IPS-18a (cell line): ENCODE measurements at regions not wholly inside any gene's neighbourhood (a gene's known extent, or its start where the extent isn't known, plus 50 kb on each side); places are given as distances from the start of the nearest gene placed in this dataset.

Experiments
- H3K27ac ChIP-seq: one replicate; pipeline ENCODE4 v1.5.1; 2013; ENCODE audit warnings: low read length
- H3K27me3 ChIP-seq: one replicate; pipeline ENCODE4 v1.6.1; 2013; ENCODE audit warnings: mild to moderate bottlenecking, low read length; ENCODE audit not compliant: control insufficient read depth, insufficient read depth
- H3K36me3 ChIP-seq: one replicate; pipeline ENCODE4 v1.6.1; 2013; ENCODE audit warnings: low read depth, low read length; ENCODE audit not compliant: control insufficient read depth
- H3K4me1 ChIP-seq: one replicate; pipeline ENCODE4 v1.6.1; 2013; ENCODE audit warnings: low read depth, low read length; ENCODE audit not compliant: control insufficient read depth
- H3K4me3 ChIP-seq: one replicate; pipeline ENCODE4 v1.5.1; 2013; ENCODE audit warnings: low read length
- H3K9ac ChIP-seq: one replicate; pipeline ENCODE4 v1.6.1; 2013; ENCODE audit warnings: mild to moderate bottlenecking, low read length, moderate library complexity
- H3K9me3 ChIP-seq: one replicate; pipeline ENCODE4 v1.6.1; 2013; ENCODE audit warnings: low read depth, low read length; ENCODE audit not compliant: control insufficient read depth

- Histone ChIP-seq H3K36me3 (no peaks in the 10 kb centered on the region), H3K27me3 (peaks cover 30% of the 10 kb centered on the region), H3K4me3 (peak overlapping the region; percentile 94), H3K27ac (no peak overlapping the region), H3K4me1 (peaks cover 21% of the 10 kb centered on the region), H3K9ac (peak overlapping the region; percentile 91), H3K9me3 (no peaks in the 10 kb centered on the region)
Observed at GRCh38 chr4:182143086-182143821, 99.9 kb upstream of the TENM3 start.

DNA sequence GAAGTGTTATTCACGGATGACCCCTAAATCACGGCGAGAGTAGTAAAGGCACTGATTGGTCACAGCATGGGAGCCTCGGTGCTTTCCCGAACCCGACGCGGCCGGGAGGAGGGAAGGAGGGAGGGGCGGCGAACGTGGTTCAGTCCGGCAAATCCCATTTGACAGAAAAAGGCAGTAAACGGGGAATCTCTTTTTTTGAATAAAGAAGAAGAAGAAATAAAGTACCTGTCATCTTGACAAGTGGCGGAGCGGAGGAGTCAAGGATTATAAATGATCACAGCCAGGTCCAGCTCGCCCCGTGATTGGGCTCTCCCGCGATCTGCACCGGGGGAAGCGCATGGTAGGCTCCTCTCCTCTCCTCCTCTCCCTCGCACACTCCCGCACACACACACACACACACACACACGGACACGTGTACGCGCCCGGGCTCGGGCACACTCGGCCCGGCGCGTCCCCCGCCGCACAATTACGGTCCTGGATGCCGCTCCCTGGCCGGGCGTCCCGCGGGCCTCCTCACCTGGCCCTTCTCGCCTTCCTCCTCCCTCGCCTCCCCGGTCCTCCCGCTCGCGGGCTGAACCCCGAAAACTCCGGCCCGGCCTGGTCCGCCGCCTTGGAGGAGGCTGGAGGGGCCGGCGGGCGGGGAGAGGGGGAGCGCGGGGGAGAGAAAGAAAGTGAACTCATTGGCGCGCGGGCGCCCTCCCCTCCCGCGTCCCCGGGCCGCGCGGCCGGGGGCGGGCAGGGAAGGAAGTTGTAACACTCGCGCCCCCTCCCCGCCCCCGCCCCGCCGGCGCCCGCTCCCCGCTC, 99.2 kb upstream of the TENM3 start:
- H3K27ac ChIP-seq: peak overlapping the region; percentile 83
- peaks cover 30% of the 10 kb centered on the region for H3K27me3 ChIP-seq
- H3K36me3 ChIP-seq: no peaks in the 10 kb centered on the region
- H3K4me1 ChIP-seq: peaks cover 26% of the 10 kb centered on the region
- peak overlapping the region; percentile 94 for H3K4me3 ChIP-seq
- no peaks in the 10 kb centered on the region for H3K9me3 ChIP-seq
- peak overlapping the region; percentile 91 for H3K9ac ChIP-seq

- Histone ChIP-seq H3K9ac (peak overlapping the region; percentile 71), H3K27me3 (peaks cover 27% of the 10 kb centered on the region), H3K9me3 (no peaks in the 10 kb centered on the region), H3K36me3 (no peaks in the 10 kb centered on the region), H3K27ac (no peak overlapping the region), H3K4me1 (peaks cover 30% of the 10 kb centered on the region), H3K4me3 (peak overlapping the region; percentile 78)
Observed at GRCh38 chr4:182144626-182145333, 98.4 kb upstream of the TENM3 start.

- Histone ChIP-seq H3K9me3 (no peaks in the 10 kb centered on the region), H3K27me3 (peaks cover 20% of the 10 kb centered on the region), H3K4me1 (peaks cover 35% of the 10 kb centered on the region), H3K4me3 (peak overlapping the region; percentile 78), H3K9ac (peak overlapping the region; percentile 71), H3K27ac (no peak overlapping the region), H3K36me3 (no peaks in the 10 kb centered on the region)
Observed at GRCh38 chr4:182145334-182145905, 97.8 kb upstream of the TENM3 start.

DNA sequence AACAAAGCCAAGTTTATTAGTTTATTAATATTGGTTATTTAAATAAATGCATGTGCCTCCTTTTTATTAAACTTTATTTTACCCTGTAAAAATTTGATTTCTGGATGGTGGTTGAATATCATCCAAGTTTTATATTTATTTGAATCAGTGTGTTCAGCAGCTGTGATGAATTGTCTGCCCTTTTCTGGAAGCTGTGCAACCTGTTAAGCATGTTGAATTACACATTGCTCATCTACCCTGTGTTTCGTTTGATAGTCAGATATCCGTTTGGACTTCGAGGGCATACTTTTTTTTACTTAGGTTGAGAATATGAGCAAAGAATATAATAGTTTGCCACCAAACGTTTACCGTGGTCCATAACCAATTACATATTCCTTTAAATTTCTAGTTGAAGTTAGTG, 95.8 kb upstream of the TENM3 start:
- Histone ChIP-seq H3K36me3 (no peaks in the 10 kb centered on the region), H3K27me3 (peaks cover under 1% of the 10 kb centered on the region), H3K4me3 (peak overlapping the region; percentile 29), H3K4me1 (peaks cover 30% of the 10 kb centered on the region), H3K9me3 (no peaks in the 10 kb centered on the region), H3K27ac (no peak overlapping the region), H3K9ac (no peak overlapping the region)

- no peak overlapping the region for H3K4me3 ChIP-seq
- H3K4me1 ChIP-seq: peaks cover 30% of the 10 kb centered on the region
- no peak overlapping the region for H3K9ac ChIP-seq
- no peaks in the 10 kb centered on the region for H3K27me3 ChIP-seq
- H3K36me3 ChIP-seq: no peaks in the 10 kb centered on the region
- no peak overlapping the region for H3K27ac ChIP-seq
- H3K9me3 ChIP-seq: no peaks in the 10 kb centered on the region
Observed at GRCh38 chr4:182150645-182151044, 92.6 kb upstream of the TENM3 start.

GRCh38 chr4:182155806-182156205, 87.4 kb upstream of the TENM3 start:
- Histone ChIP-seq H3K4me3 (no peak overlapping the region), H3K4me1 (peaks cover 3% of the 10 kb centered on the region), H3K27ac (no peak overlapping the region)

GRCh38 chr4:182163180-182163579, 80.0 kb upstream of the TENM3 start:
- Histone ChIP-seq H3K36me3 (no peaks in the 10 kb centered on the region), H3K9me3 (no peaks in the 10 kb centered on the region), H3K4me3 (no peak overlapping the region), H3K27ac (no peak overlapping the region), H3K9ac (no peak overlapping the region), H3K4me1 (no peaks in the 10 kb centered on the region), H3K27me3 (no peaks in the 10 kb centered on the region)

More at GRCh38 chr4:182155806-182156205, 87.4 kb upstream of the TENM3 start:
- Histone ChIP-seq H3K9ac (no peak overlapping the region), H3K27me3 (no peaks in the 10 kb centered on the region), H3K9me3 (no peaks in the 10 kb centered on the region), H3K36me3 (no peaks in the 10 kb centered on the region)

DNA sequence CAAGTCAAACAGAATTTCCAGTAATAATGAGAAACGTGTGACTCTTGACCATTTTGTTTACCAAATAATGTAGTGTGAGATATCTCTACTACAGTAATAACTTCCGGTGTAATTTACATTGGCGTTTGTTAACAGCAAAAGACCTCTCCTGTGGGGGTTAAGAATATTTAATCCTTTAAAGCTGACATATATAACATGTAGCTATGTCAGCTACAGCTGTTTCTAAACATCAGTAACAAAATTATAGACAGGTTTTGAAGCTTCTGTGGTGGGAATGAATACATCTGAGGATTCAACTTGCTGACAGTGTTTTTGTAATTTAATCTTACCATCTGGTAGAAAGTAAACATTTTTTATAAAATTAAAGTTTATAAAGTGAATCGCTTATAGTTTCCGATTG, 73.6 kb upstream of the TENM3 start:
- Histone ChIP-seq H3K9ac (no peak overlapping the region), H3K4me1 (peaks cover 3% of the 10 kb centered on the region), H3K27me3 (no peaks in the 10 kb centered on the region), H3K9me3 (no peaks in the 10 kb centered on the region), H3K36me3 (no peaks in the 10 kb centered on the region), H3K27ac (no peak overlapping the region), H3K4me3 (no peak overlapping the region)

GRCh38 chr4:182169987-182170386, 73.2 kb upstream of the TENM3 start:
- Histone ChIP-seq H3K27me3 (no peaks in the 10 kb centered on the region), H3K9me3 (no peaks in the 10 kb centered on the region), H3K4me1 (peaks cover 3% of the 10 kb centered on the region), H3K36me3 (no peaks in the 10 kb centered on the region), H3K9ac (no peak overlapping the region), H3K4me3 (no peak overlapping the region), H3K27ac (no peak overlapping the region)

GRCh38 chr4:182170417-182170935, 72.7 kb upstream of the TENM3 start:
- no peaks in the 10 kb centered on the region for H3K9me3 ChIP-seq
- peaks cover 3% of the 10 kb centered on the region for H3K4me1 ChIP-seq
- H3K27ac ChIP-seq: no peak overlapping the region
- H3K4me3 ChIP-seq: no peak overlapping the region
- no peaks in the 10 kb centered on the region for H3K27me3 ChIP-seq
- no peaks in the 10 kb centered on the region for H3K36me3 ChIP-seq
- H3K9ac ChIP-seq: no peak overlapping the region
